ENCODE measurements at regions not wholly inside any gene's neighbourhood (a gene's known extent, or its start where the extent isn't known, plus 50 kb on each side); places are given as distances from the start of the nearest gene placed in this dataset.

- DNase-seq: no peak
Measured at GRCh38 chr1:188895611-188896010, 1582.1 kb downstream of the BRINP3 start.

GRCh38 chr1:188903241-188903640 lies 1574.4 kb downstream of the BRINP3 start:
- DNase-seq: no peak

GRCh38 chr1:188904201-188904600 lies 1573.5 kb downstream of the BRINP3 start:
- DNase-seq: no peak

GRCh38 chr1:188906921-188907641 lies 1570.6 kb downstream of the BRINP3 start:
- DNase-seq: no peak

GRCh38 chr1:188930382-188930781 lies 1547.3 kb downstream of the BRINP3 start:
- DNase-seq: no peak

GRCh38 chr1:188931506-188931905 lies 1546.2 kb downstream of the BRINP3 start:
- DNase-seq: no peak

- DNase-seq: no peak
Measured at GRCh38 chr1:188937965-188938551, 1539.6 kb downstream of the BRINP3 start.

- DNase-seq: no peak
Measured at GRCh38 chr1:188941986-188942385, 1535.7 kb downstream of the BRINP3 start.

- no peak for DNase-seq
Measured at GRCh38 chr1:188949701-188950100, 1528.0 kb downstream of the BRINP3 start.

- DNase-seq: no peak
Measured at GRCh38 chr1:188958461-188959115, 1519.1 kb downstream of the BRINP3 start.

- no peak for DNase-seq
Measured at GRCh38 chr1:188986745-188987417, 1490.8 kb downstream of the BRINP3 start.

- DNase-seq: no peak
Measured at GRCh38 chr1:188988589-188988988, 1489.1 kb downstream of the BRINP3 start.

- no peak for DNase-seq
Measured at GRCh38 chr1:188991221-188991930, 1486.3 kb downstream of the BRINP3 start.

GRCh38 chr1:189007824-189008223 lies 1469.8 kb downstream of the BRINP3 start:
- no peak for DNase-seq

- DNase-seq: no peak
Measured at GRCh38 chr1:189021577-189021976, 1456.1 kb downstream of the BRINP3 start.

- no peak for DNase-seq
Measured at GRCh38 chr1:189022015-189022414, 1455.6 kb downstream of the BRINP3 start.

- no peak for DNase-seq
Measured at GRCh38 chr1:189027512-189027911, 1450.2 kb downstream of the BRINP3 start.

- DNase-seq: no peak
Measured at GRCh38 chr1:189033169-189033568, 1444.5 kb downstream of the BRINP3 start.

- no peak for DNase-seq
Measured at GRCh38 chr1:189036628-189037027, 1441.0 kb downstream of the BRINP3 start.

GRCh38 chr1:189046127-189046526 lies 1431.5 kb downstream of the BRINP3 start:
- no peak for DNase-seq

- DNase-seq: no peak
Measured at GRCh38 chr1:189084811-189085210, 1392.9 kb downstream of the BRINP3 start.

- DNase-seq: no peak
Measured at GRCh38 chr1:189103956-189104355, 1373.7 kb downstream of the BRINP3 start.

All from skin of body (tissue), 1 donor.